HG03196 (cell line): ENCODE measurements at regions not wholly inside any gene's neighbourhood (a gene's known extent, or its start where the extent isn't known, plus 50 kb on each side); places are given as distances from the start of the nearest gene placed in this dataset.
"Not testable (repeated sequence)": the region's sequence is repeated elsewhere in the genome, so short reads cannot be mapped to it uniquely, and the experiment has no call there.

Experiments used
- ATAC-seq: cut with Tn5 transposase; IDR thresholded peaks from one replicate; pipeline ENCODE4 v1.9.1; 2021; ENCODE audit not compliant: unreplicated experiment

DNA sequence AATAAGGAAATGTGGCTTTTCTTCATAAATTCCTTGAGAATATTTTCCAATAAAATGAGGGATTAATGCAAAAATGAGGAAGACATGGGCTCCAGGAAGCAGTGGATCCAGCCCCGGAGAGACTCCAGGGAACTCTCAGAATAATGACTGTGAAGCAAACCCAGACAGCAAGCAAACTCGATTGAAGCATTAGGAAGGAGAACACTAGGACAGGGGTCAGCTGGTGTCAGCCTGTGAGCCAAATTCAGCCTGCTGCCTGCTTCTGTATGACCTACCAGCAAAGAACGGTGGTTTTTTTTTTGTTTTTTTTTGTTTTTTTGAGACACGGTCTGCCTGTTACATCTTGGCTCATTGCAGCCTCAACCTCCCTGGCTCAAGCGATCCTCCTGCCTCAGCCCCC, 133.9 kb upstream of the FOXN2 start:
- ATAC-seq, result no peak

DNA sequence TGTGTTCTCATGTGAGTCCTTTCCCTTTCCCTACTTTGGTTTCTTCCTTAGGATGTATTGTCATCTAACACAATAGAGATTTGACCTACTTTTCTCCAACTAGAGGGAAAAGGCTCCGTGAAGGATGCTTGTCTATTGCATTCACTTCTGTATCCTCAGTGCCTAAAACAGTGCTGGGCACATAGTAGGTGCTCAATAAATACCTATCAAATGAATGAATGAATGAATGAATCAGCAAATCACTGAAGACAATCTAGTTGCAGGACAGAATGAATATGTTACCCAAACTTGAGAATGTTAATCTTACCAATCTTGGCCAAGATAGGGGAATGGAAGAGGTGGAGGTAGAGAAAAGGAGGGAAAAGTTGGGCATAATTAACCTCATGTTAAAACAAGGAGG, 131.2 kb upstream of the FOXN2 start:
- no peak for ATAC-seq

DNA sequence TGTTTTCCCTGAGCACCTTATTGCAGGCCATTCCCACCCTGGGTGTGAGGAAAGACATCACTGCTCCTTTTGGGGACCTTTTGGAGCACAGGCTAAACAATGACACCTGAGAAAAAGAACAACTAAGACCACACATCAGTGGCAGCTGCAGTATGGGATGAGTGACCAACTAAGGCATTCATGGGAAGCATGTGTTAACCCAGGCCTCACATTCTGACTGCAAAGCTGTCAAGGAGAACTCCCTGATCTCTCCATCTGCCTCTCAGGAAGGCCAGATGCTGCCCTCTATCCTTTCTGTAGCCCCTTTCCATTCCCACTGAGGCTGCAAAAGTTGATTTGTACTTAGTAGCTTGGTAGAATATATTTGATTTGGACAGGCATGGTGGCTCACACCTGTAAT, 130.5 kb upstream of the FOXN2 start:
- no peak for ATAC-seq

DNA sequence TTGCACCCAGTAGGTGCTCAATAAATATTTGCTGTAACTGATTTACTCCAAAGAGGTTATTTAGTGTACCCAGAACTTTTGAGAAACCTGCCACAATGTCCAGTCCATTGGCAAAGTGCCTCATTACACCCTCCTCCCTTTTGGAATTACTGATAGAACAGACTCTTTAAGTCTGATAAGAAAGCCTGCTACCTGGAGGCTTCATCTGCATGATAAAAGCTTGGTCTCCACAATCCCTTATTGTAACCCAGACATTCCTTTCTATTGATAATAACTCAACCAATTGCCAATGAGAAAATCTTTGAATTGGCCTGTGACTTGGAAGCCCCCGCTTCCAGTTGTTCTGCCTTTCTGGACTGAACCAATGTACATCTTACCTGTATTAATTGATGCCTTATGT, 127.0 kb upstream of the FOXN2 start:
- ATAC-seq, result no peak

DNA sequence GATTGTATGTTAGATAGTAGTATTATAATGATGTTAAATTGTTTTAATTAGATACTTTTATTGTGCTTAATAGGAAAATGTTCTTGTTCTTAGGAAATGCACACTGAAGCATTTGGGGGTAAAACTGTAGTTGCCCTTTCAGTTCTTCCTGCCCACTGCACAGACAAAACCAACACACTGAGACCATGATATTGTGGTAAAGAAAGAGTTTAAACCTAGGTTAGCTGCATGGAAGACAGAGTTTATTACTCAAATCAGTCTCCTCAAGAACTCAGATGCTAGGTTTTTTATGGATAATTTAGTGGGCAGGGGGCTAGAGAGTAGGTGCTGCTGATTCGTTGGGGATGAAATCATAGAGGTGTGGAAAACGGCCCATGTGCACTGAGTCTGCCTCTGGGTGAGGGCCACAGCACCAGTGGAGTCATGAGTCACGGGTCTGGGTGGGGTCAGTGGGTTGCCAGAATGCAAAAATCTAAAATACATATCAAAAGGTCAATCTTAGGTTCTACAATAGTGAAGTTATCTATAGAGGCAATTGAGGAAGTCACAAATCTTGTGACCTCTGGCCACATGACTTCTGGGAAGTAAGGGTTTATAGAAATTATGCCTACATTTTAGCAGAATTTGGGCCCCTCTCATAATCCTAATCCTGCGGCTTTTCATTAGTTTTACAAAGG, 124.8 kb upstream of the FOXN2 start:
- no peak for ATAC-seq

DNA sequence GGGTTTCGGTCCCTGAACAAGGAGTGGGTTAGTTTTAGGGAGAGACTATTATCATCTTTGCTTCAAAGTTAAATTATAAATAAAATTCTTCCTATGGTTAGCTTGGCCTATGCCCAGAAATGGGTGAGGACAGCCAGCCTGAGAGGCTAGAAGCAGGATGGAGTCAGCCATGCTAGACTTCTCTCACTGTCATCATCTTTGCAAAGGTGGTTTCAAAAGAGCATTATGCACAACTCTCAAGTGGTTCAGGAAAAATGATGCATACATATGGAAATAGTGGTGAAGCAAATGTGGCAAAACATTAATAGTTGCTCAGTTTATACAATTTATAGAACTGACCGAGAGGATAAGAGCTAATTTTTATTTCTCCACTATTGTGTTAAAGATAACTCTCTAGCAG, 124.3 kb upstream of the FOXN2 start:
- ATAC-seq, result no peak

DNA sequence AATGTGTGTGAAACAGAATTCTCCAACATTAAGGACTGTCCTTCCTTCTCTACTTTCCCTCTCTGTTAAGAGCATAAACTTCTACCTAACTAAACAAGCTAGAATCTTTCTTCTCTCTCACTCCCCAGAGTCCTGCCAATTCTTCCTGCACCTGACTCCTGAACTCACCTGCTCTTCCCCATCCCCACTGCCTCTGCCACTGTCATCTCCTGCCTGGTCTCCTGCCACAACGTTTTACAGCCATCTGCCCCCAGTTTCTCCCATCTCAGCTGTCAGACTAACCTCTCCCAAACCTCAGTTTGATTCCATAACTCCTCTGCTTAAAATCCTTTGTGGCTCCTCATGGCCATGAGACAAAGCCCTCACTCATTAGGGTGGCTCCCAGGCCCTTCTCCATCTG, 119.8 kb upstream of the FOXN2 start:
- ATAC-seq, result no peak

DNA sequence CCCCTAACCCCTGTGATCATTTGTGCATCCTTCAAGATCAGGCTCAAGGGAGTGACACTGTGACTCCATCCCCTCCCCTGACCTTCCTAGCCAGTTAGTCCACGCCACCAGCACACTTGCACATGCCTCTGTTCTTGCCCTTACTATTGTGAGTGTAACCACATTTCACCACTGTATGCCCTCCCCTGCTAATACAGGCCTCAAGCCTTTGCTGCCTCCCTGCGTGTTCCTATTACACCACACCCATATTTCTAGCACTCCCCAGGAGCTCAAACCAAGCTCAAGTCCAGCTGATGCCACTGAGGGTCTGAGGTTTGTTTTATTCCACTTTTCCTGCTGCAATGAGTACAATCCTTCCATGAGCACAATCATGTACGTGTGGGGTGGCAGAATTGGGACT, 119.3 kb upstream of the FOXN2 start:
- ATAC-seq, result no peak

DNA sequence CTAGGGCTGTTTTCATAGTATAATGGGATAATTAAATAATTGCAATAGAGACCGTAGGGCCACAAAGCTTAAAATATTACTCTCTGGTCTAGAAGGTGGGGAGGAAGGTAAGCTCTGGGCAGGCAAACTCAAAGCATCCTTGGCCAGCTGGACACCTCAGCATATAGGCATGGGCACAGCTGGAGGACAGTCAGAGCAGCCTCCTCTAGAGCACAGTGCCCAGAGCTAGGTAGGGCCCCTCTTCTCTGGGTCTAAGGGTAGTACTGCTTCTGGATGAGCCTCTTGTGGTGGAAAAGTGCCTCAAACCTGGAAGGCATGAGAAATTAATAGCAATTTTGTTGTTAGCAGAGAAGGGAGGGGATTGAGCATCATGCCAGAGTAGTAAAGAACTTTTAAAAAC, 116.9 kb upstream of the FOXN2 start:
- no peak for ATAC-seq

DNA sequence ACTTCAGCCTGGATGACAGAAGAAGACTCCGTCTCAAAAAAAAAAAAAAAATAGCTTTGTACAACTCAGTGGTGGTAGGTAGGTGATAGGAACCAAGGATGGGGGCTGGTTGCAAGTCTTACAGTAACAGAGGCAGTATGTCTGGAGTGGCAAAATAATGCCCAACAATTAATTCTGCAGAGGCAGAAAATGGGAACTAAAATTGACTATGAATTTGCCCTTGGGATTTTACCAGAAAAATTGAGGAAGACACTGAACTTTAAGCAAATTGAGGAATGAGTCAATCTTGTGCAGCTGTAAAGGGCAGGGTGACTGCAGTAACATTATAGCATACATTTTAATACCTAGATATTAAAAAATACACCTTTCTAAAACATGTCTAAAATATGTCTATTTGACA, 116.1 kb upstream of the FOXN2 start:
- ATAC-seq, result no peak

DNA sequence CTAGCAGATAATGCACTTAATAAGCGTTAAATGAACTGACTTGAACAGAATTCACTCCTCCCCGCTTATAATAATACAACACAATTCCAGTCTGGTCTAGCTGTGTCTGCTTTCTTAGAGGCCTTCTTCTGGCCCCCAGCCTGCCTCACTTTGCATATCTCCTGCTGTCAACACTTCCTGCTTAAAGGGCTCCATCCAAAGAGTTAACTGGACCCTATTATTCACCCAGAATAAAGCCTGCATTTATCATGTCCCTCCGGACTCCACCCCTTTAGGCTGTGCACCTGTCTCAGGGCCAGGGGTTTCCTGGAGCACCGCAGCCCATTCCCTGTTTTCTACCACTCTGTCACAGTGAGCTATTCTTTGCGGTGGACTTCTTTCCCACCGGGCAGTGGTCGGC, 115.4 kb upstream of the FOXN2 start:
- ATAC-seq, result no peak

DNA sequence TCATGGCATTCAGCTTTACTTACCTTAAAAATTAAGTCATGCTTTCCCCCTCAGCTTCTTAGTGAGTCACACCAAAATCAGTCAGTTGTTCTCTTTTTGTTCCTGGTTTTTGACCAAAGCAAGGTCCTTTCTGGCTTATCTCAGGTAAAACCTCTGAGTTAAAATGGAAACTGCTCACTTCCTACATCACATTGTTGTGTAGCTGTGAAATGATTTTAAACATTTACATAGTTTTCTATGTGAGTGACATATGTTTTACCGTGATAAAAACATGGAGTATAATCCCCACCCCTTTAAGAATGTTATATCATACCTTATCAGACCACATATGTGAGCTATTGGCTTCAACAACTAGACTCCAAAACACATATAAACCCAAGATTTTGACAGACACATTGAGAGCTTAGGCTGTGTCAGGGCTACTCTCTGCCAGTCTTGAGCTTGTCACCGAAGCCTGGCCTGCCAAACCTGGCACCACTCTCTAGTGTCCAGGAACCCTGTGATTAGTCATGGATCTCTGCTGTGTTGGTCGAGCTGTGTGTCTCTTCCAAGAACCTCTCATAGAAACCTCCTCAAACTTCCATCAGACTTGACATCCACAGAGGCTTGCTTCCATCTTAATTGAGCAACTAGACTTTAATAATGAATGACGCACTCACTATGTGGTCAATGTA, 113.7 kb upstream of the FOXN2 start:
- ATAC-seq, result no peak

DNA sequence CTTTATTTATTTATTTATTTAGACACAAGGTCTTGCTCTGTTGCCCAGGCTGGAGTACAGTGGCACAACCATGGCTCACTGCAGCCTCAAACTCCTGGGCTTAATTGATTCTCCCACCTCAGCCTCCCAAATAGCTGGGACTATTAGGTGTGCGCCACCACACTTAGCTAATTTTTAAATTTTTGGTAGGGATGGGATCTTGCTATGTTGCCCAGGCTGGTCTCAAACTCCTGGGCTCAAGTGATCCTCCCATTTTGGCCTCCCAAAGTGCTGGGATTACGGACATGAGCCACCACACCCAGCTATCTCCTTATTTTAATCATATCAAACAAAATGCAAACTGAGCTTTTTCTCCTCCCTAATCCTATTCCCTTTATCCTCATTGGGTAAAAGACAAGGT, 113.0 kb upstream of the FOXN2 start:
- not testable (repeated sequence) for ATAC-seq

DNA sequence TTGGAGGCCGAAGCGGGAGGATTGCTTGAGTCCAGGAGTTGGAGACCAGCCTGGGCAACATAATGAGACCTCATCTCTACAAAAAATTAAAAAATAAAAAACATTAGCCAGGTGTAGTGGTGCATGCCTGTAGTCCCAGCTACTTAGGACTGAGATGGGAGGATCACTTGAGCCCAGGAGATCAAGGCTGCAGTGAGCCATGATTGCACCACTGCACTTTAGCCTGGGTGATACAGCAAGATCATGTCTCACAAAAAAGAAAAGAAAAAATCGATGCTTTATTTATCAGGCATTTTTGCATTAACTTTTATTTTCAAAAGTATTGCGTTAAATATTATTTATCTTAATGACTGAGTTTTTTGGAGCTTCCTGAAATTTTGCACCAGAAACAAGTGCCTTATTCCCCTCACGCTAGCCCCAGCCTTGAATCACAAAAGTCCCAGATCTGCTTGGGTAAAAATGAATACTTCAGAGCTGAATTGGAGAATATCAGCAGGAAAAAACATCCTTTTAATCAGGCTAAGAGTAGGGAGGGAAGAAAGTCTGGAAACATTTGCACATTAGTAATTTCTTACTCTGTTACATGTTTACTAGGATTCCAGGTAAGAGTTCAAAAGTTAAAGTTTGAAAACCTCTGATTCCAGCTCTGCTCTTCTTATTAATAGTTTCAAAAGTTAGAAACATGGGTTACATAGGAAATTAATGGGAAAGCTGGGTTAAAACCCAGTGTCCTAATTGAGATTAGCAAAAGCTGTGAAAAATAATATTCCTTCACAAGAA, 111.4 kb upstream of the FOXN2 start:
- ATAC-seq, result no peak

DNA sequence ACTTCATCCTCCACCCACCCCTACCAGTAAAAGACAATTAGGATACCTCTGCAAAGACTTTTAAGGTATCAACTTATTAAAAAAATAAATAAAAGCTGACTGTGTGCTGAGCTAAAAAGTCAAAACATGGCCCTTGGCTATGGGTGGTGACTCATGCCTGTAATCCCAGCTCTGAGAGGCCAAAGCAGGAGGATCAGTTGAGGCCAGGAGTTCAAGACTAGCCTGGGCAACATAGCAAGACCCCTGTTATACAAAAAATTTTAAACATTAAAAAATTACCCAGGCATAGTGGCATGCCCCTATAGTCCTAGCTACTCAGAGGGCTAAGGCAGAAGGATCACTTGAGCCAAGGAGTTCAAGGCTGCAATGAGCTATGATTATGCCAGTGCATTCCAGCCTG, 110.8 kb upstream of the FOXN2 start:
- ATAC-seq, result no peak

DNA sequence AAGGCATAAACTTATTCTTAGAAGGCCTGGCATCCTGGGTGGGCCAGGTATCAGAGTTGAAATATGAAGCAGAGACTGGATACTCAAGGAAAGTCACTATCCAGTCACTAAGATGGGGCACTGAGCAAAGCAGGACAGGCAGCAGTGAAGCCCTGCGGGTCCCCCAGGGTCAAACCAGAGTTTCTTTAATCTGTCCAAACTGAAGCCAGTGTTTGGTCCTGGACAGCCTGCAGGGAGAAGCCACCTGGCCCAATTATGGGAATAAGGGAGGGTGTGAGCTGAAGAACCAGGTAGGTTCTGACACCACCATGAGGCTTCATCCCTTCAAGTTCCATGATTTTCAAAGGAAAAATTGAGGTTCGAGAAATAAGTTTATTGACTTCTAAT, 109.7 kb upstream of the FOXN2 start:
- ATAC-seq, result no peak

DNA sequence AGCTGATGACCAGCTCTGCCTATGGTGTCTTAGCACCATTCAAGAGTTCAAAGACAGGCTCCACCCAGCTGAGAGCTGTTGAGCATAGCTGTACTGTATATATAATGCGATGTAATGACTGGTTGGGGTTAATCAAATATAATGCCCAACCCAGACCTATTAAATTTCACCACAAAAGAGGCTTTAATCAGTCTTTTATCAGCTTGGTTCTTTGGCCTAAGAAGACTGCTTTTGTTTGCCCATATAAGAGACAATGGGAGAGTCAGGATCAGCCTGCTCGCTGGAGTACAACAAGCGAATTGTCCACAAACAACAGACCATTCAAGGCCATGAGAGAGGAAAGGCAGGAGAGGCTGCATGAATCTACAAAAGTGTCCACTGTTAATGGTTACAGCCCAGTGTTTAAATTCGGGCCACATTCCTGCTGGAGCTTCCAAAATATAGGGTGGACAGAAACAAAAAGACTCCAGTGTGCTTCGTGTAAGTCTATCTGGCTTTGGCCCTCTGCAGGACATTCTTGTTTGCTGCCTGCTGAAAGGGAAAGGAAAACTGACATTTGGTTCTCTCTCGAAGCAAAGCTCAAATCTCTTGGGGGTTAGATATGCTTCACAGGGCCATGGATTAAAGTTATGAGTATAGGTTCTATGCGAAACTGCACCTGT, 109.2 kb upstream of the FOXN2 start:
- ATAC-seq, result peak; percentile 56

DNA sequence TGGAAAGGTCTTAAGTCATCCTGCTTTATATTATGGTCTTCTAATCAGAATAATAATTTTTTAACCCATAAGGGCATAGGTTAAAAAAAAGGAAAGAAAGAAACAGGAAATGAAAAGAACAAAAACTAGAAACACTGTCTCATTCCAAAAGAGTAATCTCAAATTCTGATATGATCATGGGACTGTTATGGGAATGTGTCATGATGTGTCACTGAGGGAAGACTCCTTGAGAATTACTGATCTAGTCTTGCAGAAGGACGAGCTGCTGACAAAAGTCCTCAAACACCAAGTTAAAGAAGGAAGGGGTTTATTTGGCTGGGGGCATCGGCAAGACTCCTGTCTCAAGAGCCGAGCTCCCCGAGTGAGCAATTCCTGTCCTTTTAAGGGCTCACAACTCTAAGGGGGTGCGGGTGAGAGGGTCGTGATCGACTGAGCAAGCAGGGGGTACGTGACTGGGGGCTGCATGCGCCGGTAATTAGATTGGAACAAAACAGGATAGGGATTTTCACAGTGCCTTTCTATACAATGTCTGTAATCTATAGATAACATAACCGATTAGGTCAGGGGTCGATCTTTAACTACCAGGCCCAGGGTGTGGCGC, 108.3 kb upstream of the FOXN2 start:
- ATAC-seq, result not testable (repeated sequence)

DNA sequence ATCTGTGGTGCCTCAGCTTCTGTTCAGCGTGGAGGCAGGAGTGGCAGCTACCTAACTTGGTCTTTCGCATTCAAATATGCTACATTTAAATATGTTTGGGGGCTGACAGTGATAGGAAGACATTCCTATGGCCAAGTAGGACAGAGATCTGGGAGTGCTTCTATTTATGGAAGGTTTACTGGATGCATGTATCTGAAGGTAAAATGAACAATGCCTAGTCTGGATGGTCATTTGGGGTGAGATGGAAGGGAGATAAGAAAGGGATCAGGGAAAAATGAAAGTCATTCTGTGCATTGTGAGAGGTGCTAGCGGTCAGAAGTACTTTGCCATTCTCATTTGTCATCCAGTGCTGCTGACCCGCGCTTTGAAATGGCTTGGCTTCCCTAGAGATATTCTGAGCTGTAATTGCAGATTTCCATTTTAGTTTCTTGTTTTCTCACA, 107.3 kb upstream of the FOXN2 start:
- ATAC-seq, result no peak

DNA sequence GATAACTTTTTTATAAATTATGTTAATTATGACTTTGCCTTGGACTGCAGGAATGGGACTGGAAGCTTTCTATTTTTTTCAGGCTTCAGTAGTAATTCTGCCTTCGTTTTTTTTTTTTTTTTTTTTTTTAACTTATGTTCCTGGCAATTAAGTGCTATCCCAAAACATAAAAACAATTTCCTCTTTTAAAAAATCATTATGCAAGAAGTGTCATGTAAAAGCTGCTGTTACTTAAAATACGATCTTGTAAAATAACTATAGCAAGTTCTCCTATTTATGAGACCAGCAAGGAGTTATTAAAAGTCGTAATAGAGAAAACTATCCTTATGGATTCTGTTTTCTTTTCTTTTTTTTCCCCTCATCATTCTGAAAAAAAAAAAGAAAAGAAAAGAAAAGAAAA, 106.6 kb upstream of the FOXN2 start:
- no peak for ATAC-seq

DNA sequence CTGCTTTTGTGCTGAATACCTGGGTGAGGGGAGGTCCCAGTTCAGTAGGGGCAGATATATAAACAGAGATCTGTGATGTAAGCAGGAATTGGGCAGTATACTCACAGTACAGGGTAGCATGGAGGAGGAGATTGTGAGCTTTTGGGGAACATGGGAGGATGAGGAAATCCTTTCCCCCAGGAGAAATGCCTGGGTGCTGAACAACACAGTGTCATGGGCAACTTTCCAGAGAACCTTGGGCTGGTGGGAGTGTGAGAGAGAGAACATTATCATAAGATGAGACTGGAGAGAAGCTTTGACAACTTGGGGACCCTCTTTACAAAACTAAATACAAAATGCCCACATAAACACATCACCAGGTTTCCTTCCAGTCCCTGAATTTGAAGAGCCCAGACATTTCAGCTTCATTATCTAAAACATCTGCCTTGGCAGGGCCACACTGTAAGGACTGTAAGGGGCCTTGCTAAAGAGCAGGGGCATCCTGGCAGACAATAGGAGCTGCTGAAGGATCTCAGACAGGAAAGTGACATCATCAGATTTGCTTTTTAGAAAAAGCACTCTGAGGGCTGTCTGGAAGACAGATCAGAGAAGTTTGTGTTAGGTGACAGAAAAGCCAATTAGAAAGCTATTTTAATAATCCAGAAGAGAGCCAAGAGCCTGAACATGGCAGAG, 105.1 kb upstream of the FOXN2 start:
- no peak for ATAC-seq
